ENCODE measurements at regions not wholly inside any gene's neighbourhood (a gene's known extent, or its start where the extent isn't known, plus 50 kb on each side); places are given as distances from the start of the nearest gene placed in this dataset.

DNA sequence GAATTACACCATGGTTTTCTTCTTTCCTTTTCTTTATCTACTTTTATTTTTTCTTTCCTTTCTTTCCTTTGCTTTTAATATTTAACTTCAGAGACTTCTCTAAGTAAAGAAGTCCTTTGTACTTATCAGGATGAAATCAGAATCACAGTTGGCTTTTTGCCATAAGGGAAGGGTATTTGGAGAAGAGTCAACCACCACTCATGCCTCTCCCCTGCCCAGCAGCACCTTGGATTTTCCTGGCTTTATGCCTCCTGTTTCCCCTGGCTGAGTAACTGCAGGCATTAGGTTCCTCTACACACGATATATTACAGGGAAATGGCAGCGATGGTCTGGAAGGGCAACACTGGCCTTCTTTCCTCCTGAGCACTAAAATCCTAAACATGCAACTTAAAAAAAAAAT is 266.4 kb upstream of the CAND1 start:
- no peaks in the 10 kb centered on the region for H3K4me1 ChIP-seq
- no peaks in the 10 kb centered on the region for H3K36me3 ChIP-seq
- TF ChIP-seq POLR2A (IDR thresholded peaks at IDR 0.05) (no peak), CTCF (IDR thresholded peaks at IDR 0.05) (no peak)
- H3K9me3 ChIP-seq, result no peaks in the 10 kb centered on the region
- DNase-seq (no peak), ATAC-seq (no peak)
- intact Hi-C loops (cut with DNase I), result no loop called here
- H3K4me3 ChIP-seq, result no peak overlapping the region
- no peaks in the 10 kb centered on the region for H3K27me3 ChIP-seq
- 70 to 77% (median 72%) methylated on average over 2 of the region's 2 CpGs for WGBS, 4 donors
- H3K27ac ChIP-seq, result no peak overlapping the region

DNA sequence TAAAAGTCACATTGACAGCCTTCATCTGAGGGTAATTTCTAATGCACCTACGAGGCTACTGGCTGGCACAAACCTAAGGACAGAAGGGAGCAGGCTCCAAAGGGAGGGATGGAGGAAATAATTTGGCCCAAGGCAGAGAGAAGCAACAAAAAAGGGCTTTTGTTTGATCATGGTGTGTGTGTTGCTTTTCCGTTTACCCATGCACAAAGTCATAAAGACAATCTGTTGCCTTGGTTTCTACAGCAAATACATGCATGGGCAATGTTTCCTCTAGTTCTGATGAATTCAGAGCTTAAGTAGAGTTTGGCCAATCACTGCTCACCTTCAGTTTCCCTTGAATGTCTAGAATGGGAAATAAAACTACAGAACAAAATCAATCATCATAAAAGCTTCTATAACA is 262.5 kb upstream of the CAND1 start:
- TF ChIP-seq POLR2A (IDR thresholded peaks at IDR 0.05) (no peak), CTCF (IDR thresholded peaks at IDR 0.05) (no peak)
- Histone ChIP-seq H3K4me3 (no peak overlapping the region), H3K4me1 (no peaks in the 10 kb centered on the region), H3K27ac (no peak overlapping the region), H3K36me3 (no peaks in the 10 kb centered on the region), H3K27me3 (no peaks in the 10 kb centered on the region), H3K9me3 (no peaks in the 10 kb centered on the region)
- WGBS, 4 donors, result 58 to 77% (median 61%) methylated on average over 2 of the region's 2 CpGs
- intact Hi-C loops (cut with DNase I), result no loop called here
- DNase-seq, result no peak
- no peak for ATAC-seq

- DNase-seq (no peak), ATAC-seq (no peak)
- 85 to 91% (median 89%) methylated on average over 1 of the region's 1 CpG for WGBS, 4 donors
- Histone ChIP-seq H3K36me3 (no peaks in the 10 kb centered on the region), H3K27me3 (no peaks in the 10 kb centered on the region), H3K9me3 (no peaks in the 10 kb centered on the region), H3K27ac (no peak overlapping the region), H3K4me1 (no peaks in the 10 kb centered on the region), H3K4me3 (no peak overlapping the region)
- no peak for TF ChIP-seq POLR2A (IDR thresholded peaks at IDR 0.05)
- TF ChIP-seq CTCF (IDR thresholded peaks at IDR 0.05), result no peak
- intact Hi-C loops (cut with DNase I), result no loop called here
Observed at GRCh38 chr12:67014642-67015041, 254.5 kb upstream of the CAND1 start.

DNA sequence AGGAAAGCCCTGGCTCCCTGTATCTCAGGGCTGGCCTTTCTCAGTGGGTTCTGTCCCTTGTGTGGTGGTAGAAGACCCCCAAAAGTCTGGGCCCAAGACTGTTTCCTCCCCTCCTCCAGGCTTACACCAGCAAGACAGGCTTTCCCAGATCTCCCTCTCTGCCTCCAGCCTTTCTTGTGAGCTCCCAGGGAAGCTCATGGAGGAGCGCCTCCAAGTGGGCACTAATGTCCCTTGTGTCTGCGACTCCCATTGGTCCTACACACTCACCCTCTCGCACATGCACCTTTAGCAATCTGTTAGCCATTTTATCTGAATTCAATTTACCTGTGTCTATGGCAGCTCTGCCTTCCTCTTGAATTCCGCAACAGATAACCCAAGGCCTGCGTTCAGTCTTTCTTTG is 251.1 kb upstream of the CAND1 start:
- 83 to 89% (median 87%) methylated on average over 5 of the region's 5 CpGs for WGBS, 4 donors
- Histone ChIP-seq H3K27me3 (peaks cover 0 to 4% (median 0%) of the 10 kb centered on the region in 9 donors), H3K4me3 (no peak overlapping the region), H3K9me3 (no peaks in the 10 kb centered on the region), H3K36me3 (no peaks in the 10 kb centered on the region), H3K27ac (no peak overlapping the region), H3K4me1 (no peaks in the 10 kb centered on the region)
- intact Hi-C loops (cut with DNase I), result no loop called here
- ATAC-seq (no peak), DNase-seq (no peak)
- TF ChIP-seq POLR2A (IDR thresholded peaks at IDR 0.05) (no peak), CTCF (IDR thresholded peaks at IDR 0.05) (no peak)
